Liver (tissue), 8 donors: ENCODE measurements at regions not wholly inside any gene's neighbourhood (a gene's known extent, or its start where the extent isn't known, plus 50 kb on each side); places are given as distances from the start of the nearest gene placed in this dataset.

Source experiments
- DNase-seq: peaks from one replicate; pipeline ENCODE4 v3.0.0-alpha.2; 2017; ENCODE audit warnings: low spot score
- H3K27ac ChIP-seq, 2 donors: one replicate each; pipeline ENCODE4 v1.7.0; 2013; ENCODE audit warnings: inconsistent platforms in 2 of 2, low read length in 2 of 2, control low read depth in 1 of 2, low read depth in 1 of 2, mild to moderate bottlenecking in 1 of 2
- H3K27me3 ChIP-seq, 4 donors: one replicate each; pipeline versions ENCODE4 v1.6.1 to v1.7.0; 2013; ENCODE audit warnings: low read length in 3 of 4, inconsistent platforms in 1 of 4, mild to moderate bottlenecking in 1 of 4, moderate library complexity in 1 of 4; ENCODE audit not compliant: control insufficient read depth in 4 of 4, insufficient read depth in 4 of 4
- H3K36me3 ChIP-seq, 4 donors: one replicate each; pipeline versions ENCODE4 v1.6.1 to v1.7.0; 2013; ENCODE audit warnings: low read length in 3 of 4, mild to moderate bottlenecking in 3 of 4, low read depth in 1 of 4, moderate library complexity in 1 of 4; ENCODE audit not compliant: control insufficient read depth in 4 of 4, insufficient read depth in 3 of 4
- H3K4me1 ChIP-seq, 4 donors: one replicate each; pipeline versions ENCODE4 v1.6.1 to v1.7.0; 2013; ENCODE audit warnings: low read length in 3 of 4, mild to moderate bottlenecking in 3 of 4, moderate library complexity in 1 of 4; ENCODE audit not compliant: control insufficient read depth in 4 of 4, insufficient read depth in 4 of 4
- H3K4me3 ChIP-seq, 3 donors: one replicate each; pipeline versions ENCODE4 v1.6.1 to v1.7.0; 2013; ENCODE audit warnings: low read length in 3 of 3, control low read depth in 1 of 3, low read depth in 1 of 3, mild to moderate bottlenecking in 1 of 3
- H3K9ac ChIP-seq, 2 donors: one replicate each; pipeline ENCODE4 v1.7.0; 2013; ENCODE audit warnings: low read length in 2 of 2, mild to moderate bottlenecking in 2 of 2, moderate library complexity in 2 of 2, control low read depth in 1 of 2, low read depth in 1 of 2
- H3K9me3 ChIP-seq, 4 donors: one replicate each; pipeline versions ENCODE4 v1.6.1 to v1.7.0; 2013; ENCODE audit warnings: low read length in 3 of 4; ENCODE audit not compliant: control insufficient read depth in 4 of 4
- CTCF ChIP-seq: fragments of 150-350 bp; IDR thresholded peaks from 2 replicates; pipeline ENCODE4 v1.5.1; 2017; ENCODE audit warnings: improper control_type of control experiment, low read depth, low read length; ENCODE audit not compliant: missing input control
- EGR1 ChIP-seq, 2 donors: IDR thresholded peaks; 2 replicates each; pipeline ENCODE4 v1.6.1; 2016 to 2018; ENCODE audit warnings: antibody characterized with exemption in 2 of 2, low read depth in 2 of 2
- FOXA1 ChIP-seq: IDR thresholded peaks from 2 replicates; pipeline ENCODE4 v1.6.1; 2016; ENCODE audit warnings: antibody characterized with exemption
- FOXA2 ChIP-seq: IDR thresholded peaks from 2 replicates; pipeline ENCODE4 v1.6.1; 2016; ENCODE audit warnings: antibody characterized with exemption
- GABPA ChIP-seq, 2 donors: IDR thresholded peaks in 1 of 2; conservative IDR thresholded peaks in 1 of 2; 2 replicates each; pipeline ENCODE4 v1.6.1; 2016; ENCODE audit warnings: antibody characterized with exemption in 2 of 2, mild to moderate bottlenecking in 1 of 2, moderate library complexity in 1 of 2
- HNF4A ChIP-seq, 2 donors: conservative IDR thresholded peaks; 2 replicates each; pipeline ENCODE4 v1.6.1; 2016; ENCODE audit warnings: antibody characterized with exemption in 2 of 2, mild to moderate bottlenecking in 2 of 2
- HNF4G ChIP-seq: IDR thresholded peaks from 2 replicates; pipeline ENCODE4 v1.6.1; 2016; ENCODE audit warnings: antibody characterized with exemption
- JUND ChIP-seq, 2 donors: IDR thresholded peaks; 2 replicates each; pipeline ENCODE4 v1.6.1; 2016; ENCODE audit warnings: antibody characterized with exemption in 2 of 2
- MAX ChIP-seq: IDR thresholded peaks from 2 replicates; pipeline ENCODE4 v1.6.1; 2016; ENCODE audit warnings: antibody characterized with exemption
- NR2F2 ChIP-seq: IDR thresholded peaks from 2 replicates; pipeline ENCODE4 v1.6.1; 2016; ENCODE audit warnings: antibody characterized with exemption
- RAD21 ChIP-seq, 2 donors: IDR thresholded peaks; 2 replicates each; pipeline ENCODE4 v1.6.1; 2016; ENCODE audit warnings: antibody characterized with exemption in 2 of 2, mild to moderate bottlenecking in 2 of 2
- RXRA ChIP-seq, 2 donors: IDR thresholded peaks; 2 replicates each; pipeline ENCODE4 v1.6.1; 2017 to 2018; ENCODE audit warnings: antibody characterized with exemption in 2 of 2, mild to moderate bottlenecking in 1 of 2
- TAF1 ChIP-seq: conservative IDR thresholded peaks from 2 replicates; pipeline ENCODE4 v1.6.1; 2016; ENCODE audit warnings: antibody characterized with exemption, mild to moderate bottlenecking
- YY1 ChIP-seq: IDR thresholded peaks from 2 replicates; pipeline ENCODE4 v1.6.1; 2016; ENCODE audit warnings: antibody characterized with exemption, mild to moderate bottlenecking
- ZBTB33 ChIP-seq: IDR thresholded peaks from 2 replicates; pipeline ENCODE4 v1.6.1; 2016; ENCODE audit warnings: antibody characterized with exemption
- WGBS: extraction: QIAGEN DNeasy Blood & Tissue Kit; methylation state at CpG from one replicate; pipeline ENCODE4 v1.1.7; 2013; 5-methylcytosine and 5-hydroxymethylcytosine counted together
- TF ChIP-seq, protein P1 (sequence below): IDR thresholded peaks from 2 replicates; pipeline ENCODE4 v1.6.1; 2016; ENCODE audit warnings: antibody characterized with exemption, mild to moderate bottlenecking
- TF ChIP-seq, protein P2 (sequence below): IDR thresholded peaks from 2 replicates; pipeline ENCODE4 v1.6.1; 2016; ENCODE audit warnings: antibody characterized with exemption
- donor health status: healthy.
- donor health status: healthy.
- donor health status: healthy.
- donor health status: healthy.
- donor health status: healthy.

- DNase-seq, result no peak
- H3K27me3 ChIP-seq, result no peaks in the 10 kb centered on the region
- WGBS, result 76% methylated on average over 7 of the region's 7 CpGs
- no peak overlapping the region for H3K27ac ChIP-seq
- no peak overlapping the region for H3K4me3 ChIP-seq
- no peak overlapping the region for H3K9ac ChIP-seq
- no peak for TF ChIP-seq YY1
- no peak for TF ChIP-seq RAD21 (IDR thresholded peaks at IDR 0.05)
- no peak for TF ChIP-seq CTCF
- TF ChIP-seq FOXA2, result no peak
- TF ChIP-seq MAX, result no peak
- no peak for TF ChIP-seq FOXA1
- no peak for TF ChIP-seq NR2F2
- TF ChIP-seq, protein P1, sequence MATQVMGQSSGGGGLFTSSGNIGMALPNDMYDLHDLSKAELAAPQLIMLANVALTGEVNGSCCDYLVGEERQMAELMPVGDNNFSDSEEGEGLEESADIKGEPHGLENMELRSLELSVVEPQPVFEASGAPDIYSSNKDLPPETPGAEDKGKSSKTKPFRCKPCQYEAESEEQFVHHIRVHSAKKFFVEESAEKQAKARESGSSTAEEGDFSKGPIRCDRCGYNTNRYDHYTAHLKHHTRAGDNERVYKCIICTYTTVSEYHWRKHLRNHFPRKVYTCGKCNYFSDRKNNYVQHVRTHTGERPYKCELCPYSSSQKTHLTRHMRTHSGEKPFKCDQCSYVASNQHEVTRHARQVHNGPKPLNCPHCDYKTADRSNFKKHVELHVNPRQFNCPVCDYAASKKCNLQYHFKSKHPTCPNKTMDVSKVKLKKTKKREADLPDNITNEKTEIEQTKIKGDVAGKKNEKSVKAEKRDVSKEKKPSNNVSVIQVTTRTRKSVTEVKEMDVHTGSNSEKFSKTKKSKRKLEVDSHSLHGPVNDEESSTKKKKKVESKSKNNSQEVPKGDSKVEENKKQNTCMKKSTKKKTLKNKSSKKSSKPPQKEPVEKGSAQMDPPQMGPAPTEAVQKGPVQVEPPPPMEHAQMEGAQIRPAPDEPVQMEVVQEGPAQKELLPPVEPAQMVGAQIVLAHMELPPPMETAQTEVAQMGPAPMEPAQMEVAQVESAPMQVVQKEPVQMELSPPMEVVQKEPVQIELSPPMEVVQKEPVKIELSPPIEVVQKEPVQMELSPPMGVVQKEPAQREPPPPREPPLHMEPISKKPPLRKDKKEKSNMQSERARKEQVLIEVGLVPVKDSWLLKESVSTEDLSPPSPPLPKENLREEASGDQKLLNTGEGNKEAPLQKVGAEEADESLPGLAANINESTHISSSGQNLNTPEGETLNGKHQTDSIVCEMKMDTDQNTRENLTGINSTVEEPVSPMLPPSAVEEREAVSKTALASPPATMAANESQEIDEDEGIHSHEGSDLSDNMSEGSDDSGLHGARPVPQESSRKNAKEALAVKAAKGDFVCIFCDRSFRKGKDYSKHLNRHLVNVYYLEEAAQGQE, result no peak
- TF ChIP-seq ZBTB33, result no peak
- no peak for TF ChIP-seq EGR1 (IDR thresholded peaks at IDR 0.05; ENCODE audit: low read depth in 2 of 2)
- no peak for TF ChIP-seq HNF4G
- TF ChIP-seq, protein P2, sequence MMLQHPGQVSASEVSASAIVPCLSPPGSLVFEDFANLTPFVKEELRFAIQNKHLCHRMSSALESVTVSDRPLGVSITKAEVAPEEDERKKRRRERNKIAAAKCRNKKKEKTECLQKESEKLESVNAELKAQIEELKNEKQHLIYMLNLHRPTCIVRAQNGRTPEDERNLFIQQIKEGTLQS, result no peak
- TF ChIP-seq TAF1, result no peak
- no peak for TF ChIP-seq HNF4A (conservative IDR thresholded peaks at IDR 0.05)
- TF ChIP-seq JUND (IDR thresholded peaks at IDR 0.05), result no peak
- no peak for TF ChIP-seq RXRA (IDR thresholded peaks at IDR 0.05)
- TF ChIP-seq GABPA (IDR thresholded peaks at IDR 0.05 in 1 of 2, conservative IDR thresholded peaks at IDR 0.05 in 1 of 2), result no peak
- peaks cover 0 to 4% (median 0%) of the 10 kb centered on the region in 4 donors for H3K4me1 ChIP-seq
- no peaks in the 10 kb centered on the region for H3K9me3 ChIP-seq
- H3K36me3 ChIP-seq, result no peaks in the 10 kb centered on the region
Measured at GRCh38 chr15:66858423-66859207, 156.6 kb downstream of the SMAD6 start.
